GM12873 (cell line): ENCODE measurements at regions not wholly inside any gene's neighbourhood (a gene's known extent, or its start where the extent isn't known, plus 50 kb on each side); places are given as distances from the start of the nearest gene placed in this dataset.

Source experiments
- TF ChIP-seq, protein P1 (sequence below): IDR thresholded peaks from 2 replicates; pipeline ENCODE4 v1.5.1; 2012; ENCODE audit warnings: low read depth, mild to moderate bottlenecking, moderate library complexity, low read length, control low read depth; ENCODE audit not compliant: insufficient read depth; ENCODE audit errors: missing control alignments

DNA sequence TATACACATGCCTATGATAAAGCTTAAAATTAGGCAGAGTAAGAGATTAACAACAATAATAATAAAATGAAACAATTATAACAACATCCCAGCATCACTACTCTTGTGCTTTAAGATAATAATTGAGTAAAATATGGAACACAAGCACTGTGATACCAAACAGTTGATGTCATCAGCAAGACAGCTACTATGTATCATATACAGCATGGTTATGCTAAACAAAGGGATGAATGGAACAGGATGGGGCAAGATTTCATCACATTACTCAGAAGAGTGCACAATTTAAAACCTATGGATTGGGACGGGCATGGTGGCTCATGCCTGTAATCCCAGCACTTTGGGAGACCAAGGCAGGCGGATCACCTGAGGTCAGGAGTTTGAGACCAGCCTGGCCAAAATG, 1221.0 kb downstream of the SUCLG1 start:
- TF ChIP-seq, protein P1, sequence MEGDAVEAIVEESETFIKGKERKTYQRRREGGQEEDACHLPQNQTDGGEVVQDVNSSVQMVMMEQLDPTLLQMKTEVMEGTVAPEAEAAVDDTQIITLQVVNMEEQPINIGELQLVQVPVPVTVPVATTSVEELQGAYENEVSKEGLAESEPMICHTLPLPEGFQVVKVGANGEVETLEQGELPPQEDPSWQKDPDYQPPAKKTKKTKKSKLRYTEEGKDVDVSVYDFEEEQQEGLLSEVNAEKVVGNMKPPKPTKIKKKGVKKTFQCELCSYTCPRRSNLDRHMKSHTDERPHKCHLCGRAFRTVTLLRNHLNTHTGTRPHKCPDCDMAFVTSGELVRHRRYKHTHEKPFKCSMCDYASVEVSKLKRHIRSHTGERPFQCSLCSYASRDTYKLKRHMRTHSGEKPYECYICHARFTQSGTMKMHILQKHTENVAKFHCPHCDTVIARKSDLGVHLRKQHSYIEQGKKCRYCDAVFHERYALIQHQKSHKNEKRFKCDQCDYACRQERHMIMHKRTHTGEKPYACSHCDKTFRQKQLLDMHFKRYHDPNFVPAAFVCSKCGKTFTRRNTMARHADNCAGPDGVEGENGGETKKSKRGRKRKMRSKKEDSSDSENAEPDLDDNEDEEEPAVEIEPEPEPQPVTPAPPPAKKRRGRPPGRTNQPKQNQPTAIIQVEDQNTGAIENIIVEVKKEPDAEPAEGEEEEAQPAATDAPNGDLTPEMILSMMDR: no peak

DNA sequence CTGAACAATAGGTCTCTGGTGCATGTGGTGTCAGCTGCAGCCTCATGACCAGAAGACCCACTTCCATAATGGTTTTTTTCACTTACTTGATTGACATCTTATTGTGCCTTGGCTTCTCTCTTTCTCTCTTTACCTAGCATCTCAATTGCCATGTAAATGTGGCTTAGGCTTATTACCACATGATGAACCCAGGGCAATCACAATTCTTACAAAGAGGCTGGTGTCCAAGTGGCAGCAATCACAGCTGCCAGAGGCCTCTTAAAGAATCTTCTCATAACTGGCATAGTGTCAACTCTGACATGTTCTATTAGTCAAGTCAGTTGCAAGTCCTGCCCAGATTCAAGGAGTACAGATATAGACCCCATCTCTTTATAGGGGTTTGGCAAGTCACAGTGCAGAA, 1224.8 kb downstream of the SUCLG1 start:
- TF ChIP-seq, protein P1: no peak

DNA sequence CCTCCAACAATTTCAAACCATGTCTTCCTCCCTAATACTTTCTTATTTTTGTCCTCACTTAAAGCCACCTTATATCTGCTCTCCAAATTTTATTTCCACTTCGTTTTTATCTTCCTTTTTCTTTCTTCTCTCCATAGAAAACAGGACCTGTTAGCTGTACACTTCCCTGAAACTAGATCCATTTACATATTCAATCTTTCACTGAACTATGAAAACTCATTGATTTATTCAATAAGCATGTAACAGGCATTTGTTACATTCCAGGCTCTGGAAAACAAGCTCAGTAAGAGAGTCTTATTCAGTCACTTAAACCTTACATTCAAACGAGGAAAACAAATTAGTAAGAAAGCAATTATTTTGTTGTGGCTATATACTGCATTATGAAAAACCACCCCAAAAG, 1225.3 kb downstream of the SUCLG1 start:
- TF ChIP-seq, protein P1: no peak

DNA sequence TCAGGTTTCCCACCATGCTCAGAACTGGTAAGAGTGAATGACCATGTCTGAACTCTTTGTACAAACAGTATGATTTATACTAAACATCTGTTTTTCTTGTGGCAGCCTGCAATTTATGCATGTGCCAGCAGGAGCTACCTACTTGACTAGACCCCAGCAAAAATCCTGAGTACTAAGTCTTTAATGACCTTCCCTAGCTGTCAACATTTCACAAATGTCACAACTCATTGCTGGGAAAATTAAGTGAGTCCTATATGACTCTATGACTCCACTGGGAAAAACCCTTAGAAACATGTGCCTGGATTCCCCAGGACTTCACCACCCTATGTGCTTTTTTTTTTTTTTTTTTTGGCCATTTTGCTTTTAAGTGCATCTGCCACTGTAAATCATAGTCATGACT, 1225.8 kb downstream of the SUCLG1 start:
- TF ChIP-seq, protein P1: no peak

DNA sequence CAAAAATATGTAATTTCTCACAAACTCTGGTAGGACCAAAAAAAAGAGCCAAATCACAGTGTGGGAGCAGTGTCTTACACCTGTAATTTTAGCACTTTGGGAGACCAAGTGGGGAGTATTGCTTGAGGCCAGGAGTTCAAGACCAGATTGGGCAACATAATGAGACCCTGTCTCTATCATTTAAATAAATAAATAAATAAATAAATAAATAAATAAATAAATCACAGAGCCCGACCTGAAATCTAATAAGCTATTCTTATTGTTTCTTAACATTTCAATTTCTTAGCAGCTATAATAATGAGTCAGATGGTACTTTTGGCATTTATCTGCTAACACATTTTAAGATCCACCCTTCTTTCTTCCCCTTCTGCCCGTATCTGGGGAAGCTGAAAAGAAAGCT, 1229.6 kb downstream of the SUCLG1 start:
- TF ChIP-seq, protein P1: no peak

DNA sequence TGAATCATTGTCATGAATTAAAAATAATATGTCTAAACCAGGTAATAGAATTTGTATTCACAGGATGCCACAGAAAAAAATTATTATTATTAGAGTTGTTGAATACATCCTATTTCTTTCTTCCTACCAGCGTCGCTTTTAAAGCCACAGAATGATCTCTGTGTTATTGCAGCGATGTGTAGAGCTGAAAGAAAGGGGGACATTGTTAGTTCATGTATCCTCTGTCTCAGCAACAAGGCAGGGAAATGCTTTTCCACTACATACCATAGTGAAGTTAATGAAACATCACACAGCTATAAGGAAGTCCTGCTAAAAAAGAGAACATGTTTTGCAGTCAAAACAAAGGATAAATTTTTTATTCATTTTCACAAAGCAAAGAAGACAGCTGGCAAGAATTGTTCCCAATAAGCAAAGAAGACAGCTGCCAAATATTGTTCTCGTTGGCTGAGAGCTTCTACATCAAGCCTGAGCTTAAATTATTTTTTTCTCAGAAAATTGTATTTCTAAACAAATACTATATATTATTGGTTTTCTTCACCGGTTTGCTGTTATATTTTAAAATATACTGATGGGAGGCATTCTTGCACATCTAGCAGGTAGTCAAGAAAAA, 1234.4 kb downstream of the SUCLG1 start:
- TF ChIP-seq, protein P1: no peak

DNA sequence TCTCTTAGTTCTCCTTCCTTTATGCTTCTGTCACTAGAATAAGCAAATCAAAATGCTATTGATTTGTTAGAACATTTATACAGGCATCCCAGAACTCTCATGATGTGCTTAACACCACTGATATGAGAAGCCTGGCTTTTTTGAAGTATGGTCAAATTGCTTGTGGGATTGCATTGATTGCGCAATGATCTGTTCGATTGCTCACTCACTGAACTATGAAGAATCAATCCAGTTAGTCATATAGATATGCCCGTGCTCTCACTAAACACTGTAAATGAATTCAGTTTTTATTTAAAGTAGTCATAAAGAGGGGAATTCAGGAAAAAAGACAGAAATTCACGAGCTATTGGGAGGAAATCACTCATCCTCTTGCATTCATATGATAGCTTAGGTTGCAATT, 1237.8 kb downstream of the SUCLG1 start:
- TF ChIP-seq, protein P1: no peak

DNA sequence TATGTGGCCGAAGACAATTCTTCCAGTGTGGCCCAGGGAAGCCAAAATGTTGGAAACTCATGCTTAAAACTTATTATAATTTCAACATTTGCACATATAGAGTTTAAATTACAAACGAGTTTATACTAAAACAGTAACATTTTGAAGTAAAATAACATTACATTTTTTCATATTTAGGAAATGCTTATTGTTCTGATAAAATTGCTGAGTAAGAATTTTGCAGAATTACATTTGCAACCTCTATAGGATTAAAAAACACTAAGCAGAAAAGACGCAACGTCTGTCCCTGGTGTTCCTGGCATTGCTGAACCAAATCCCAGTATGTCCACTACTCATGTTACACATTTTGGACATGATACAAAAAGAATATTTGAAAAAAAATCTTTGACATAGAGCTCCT, 1241.2 kb downstream of the SUCLG1 start:
- TF ChIP-seq, protein P1: no peak
